ENCODE measurements at regions not wholly inside any gene's neighbourhood (a gene's known extent, or its start where the extent isn't known, plus 50 kb on each side); places are given as distances from the start of the nearest gene placed in this dataset.

DNA sequence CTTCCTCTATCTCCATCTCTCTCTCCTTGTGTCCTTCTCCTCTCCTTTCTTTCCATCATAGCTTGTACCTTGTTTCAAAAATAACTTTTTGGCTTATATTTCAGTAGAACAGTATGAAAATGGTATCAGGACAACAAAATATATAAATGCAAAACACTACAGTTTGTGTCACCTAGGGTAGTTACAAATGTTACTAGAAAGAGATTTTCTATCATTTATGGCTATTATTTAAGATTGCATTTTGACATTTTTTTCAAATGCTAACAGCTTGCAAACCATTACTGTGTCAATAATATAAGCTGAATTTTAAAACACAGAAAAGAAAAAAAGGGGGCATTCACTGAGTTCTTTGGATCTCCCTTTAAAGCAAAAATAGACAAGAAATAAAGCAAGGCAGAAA lies 392.3 kb upstream of the LRRC4C start:
- TF ChIP-seq, protein P1, sequence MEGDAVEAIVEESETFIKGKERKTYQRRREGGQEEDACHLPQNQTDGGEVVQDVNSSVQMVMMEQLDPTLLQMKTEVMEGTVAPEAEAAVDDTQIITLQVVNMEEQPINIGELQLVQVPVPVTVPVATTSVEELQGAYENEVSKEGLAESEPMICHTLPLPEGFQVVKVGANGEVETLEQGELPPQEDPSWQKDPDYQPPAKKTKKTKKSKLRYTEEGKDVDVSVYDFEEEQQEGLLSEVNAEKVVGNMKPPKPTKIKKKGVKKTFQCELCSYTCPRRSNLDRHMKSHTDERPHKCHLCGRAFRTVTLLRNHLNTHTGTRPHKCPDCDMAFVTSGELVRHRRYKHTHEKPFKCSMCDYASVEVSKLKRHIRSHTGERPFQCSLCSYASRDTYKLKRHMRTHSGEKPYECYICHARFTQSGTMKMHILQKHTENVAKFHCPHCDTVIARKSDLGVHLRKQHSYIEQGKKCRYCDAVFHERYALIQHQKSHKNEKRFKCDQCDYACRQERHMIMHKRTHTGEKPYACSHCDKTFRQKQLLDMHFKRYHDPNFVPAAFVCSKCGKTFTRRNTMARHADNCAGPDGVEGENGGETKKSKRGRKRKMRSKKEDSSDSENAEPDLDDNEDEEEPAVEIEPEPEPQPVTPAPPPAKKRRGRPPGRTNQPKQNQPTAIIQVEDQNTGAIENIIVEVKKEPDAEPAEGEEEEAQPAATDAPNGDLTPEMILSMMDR (IDR thresholded peaks at IDR 0.05; ENCODE audit: low read length): no peak
- TF ChIP-seq EZH2 (optimal IDR thresholded peaks at IDR 0.05; ENCODE audit: low read depth, low read length): no peak
- TF ChIP-seq EZH2phosphoT487 (IDR thresholded peaks at IDR 0.05; ENCODE audit: low read length): no peak

Measured in MM.1S (cell line).